ENCODE measurements at regions not wholly inside any gene's neighbourhood (a gene's known extent, or its start where the extent isn't known, plus 50 kb on each side); places are given as distances from the start of the nearest gene placed in this dataset.
A peak's percentile ranks its signal among the peaks of the same experiment; 100 is the strongest.

DNA sequence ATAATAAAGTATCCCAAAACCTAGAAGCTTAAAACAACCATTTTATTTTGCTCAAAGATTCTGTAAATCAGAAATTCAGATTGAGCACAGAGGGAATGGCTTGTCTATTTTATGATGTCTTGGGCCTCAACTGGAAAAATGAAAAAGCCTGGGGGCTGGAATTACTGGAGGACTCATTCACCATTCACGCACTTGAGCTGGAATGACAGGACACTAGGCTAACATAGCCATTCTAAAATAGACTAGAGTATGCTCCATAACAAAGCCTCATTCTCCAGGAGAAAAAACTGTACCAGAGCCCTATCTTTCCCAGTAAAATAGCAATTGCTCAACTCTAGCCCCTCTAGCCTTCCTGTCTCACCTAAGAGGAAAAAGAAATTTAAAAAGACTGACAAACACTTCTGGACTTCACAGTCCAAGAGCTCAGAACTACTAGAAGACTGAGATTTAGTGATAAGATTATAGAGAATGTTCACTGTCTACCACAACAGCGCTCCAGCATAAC lies 145.4 kb upstream of the BTBD3 start:
- H4K20me1 ChIP-seq (ENCODE audit: insufficient read depth, low read length, poor library complexity, severe bottlenecking) = no peaks in the 10 kb centered on the region
- no peaks in the 10 kb centered on the region for H3K27me3 ChIP-seq (ENCODE audit: insufficient read depth, low read length, poor library complexity, severe bottlenecking)
- no peaks in the 10 kb centered on the region for H3K9me3 ChIP-seq (ENCODE audit: insufficient read depth, low read depth, low read length)
- no peak overlapping the region for H3K9ac ChIP-seq (ENCODE audit: low read depth, low read length, poor library complexity, severe bottlenecking)
- H2AFZ ChIP-seq (ENCODE audit: low read length) = no peak overlapping the region
- H3K9me2 ChIP-seq (replicated peaks; ENCODE audit: low read depth, low read length) = no peaks in the 10 kb centered on the region
- no peaks in the 10 kb centered on the region for H3K79me2 ChIP-seq (ENCODE audit: insufficient read depth, low read length)
- no peak overlapping the region for H3K4me2 ChIP-seq (ENCODE audit: low read depth, low read length, poor library complexity, severe bottlenecking)
- H3F3A ChIP-seq (ENCODE audit: low read depth) = no peaks in the 10 kb centered on the region
- no peak overlapping the region for H3K4me3 ChIP-seq (ENCODE audit: low read length, poor library complexity, severe bottlenecking)
- no peaks in the 10 kb centered on the region for H3K4me1 ChIP-seq (ENCODE audit: insufficient read depth, low read length, poor library complexity, severe bottlenecking)
- TF ChIP-seq, protein P1, sequence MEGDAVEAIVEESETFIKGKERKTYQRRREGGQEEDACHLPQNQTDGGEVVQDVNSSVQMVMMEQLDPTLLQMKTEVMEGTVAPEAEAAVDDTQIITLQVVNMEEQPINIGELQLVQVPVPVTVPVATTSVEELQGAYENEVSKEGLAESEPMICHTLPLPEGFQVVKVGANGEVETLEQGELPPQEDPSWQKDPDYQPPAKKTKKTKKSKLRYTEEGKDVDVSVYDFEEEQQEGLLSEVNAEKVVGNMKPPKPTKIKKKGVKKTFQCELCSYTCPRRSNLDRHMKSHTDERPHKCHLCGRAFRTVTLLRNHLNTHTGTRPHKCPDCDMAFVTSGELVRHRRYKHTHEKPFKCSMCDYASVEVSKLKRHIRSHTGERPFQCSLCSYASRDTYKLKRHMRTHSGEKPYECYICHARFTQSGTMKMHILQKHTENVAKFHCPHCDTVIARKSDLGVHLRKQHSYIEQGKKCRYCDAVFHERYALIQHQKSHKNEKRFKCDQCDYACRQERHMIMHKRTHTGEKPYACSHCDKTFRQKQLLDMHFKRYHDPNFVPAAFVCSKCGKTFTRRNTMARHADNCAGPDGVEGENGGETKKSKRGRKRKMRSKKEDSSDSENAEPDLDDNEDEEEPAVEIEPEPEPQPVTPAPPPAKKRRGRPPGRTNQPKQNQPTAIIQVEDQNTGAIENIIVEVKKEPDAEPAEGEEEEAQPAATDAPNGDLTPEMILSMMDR (conservative IDR thresholded peaks at IDR 0.05; ENCODE audit: low read length) = no peak
- no peak for TF ChIP-seq EZH2phosphoT487 (IDR thresholded peaks at IDR 0.05; ENCODE audit: borderline replicate concordance)
- H3K36me3 ChIP-seq (ENCODE audit: insufficient read depth, low read length) = no peaks in the 10 kb centered on the region

DNA sequence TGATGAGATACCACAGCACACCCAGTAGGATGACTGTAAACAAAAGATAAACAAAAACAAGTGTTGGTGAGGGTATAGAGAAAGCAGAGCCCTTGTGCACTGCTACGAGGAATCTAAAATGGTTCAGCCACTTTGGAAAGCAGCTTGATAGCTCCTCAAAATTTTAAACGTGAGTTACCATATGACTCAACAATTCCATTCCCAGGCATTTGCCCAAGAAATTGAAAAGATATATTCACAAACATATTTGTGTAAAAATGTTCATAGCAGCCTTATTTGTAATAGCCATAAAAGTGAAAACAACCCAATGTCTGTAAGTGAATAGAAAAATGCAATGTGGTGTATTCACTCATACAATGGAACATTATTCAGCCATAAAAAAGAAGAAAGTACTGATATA lies 141.0 kb upstream of the BTBD3 start:
- H3F3A ChIP-seq (ENCODE audit: low read depth) = no peaks in the 10 kb centered on the region
- H3K9me3 ChIP-seq (ENCODE audit: insufficient read depth, low read depth, low read length) = no peaks in the 10 kb centered on the region
- H3K9ac ChIP-seq (ENCODE audit: low read depth, low read length, poor library complexity, severe bottlenecking) = no peak overlapping the region
- H3K4me2 ChIP-seq (ENCODE audit: low read depth, low read length, poor library complexity, severe bottlenecking) = no peak overlapping the region
- H3K27me3 ChIP-seq (ENCODE audit: insufficient read depth, low read length, poor library complexity, severe bottlenecking) = no peaks in the 10 kb centered on the region
- no peak overlapping the region for H2AFZ ChIP-seq (ENCODE audit: low read length)
- H3K36me3 ChIP-seq (ENCODE audit: insufficient read depth, low read length) = no peaks in the 10 kb centered on the region
- no peaks in the 10 kb centered on the region for H4K20me1 ChIP-seq (ENCODE audit: insufficient read depth, low read length, poor library complexity, severe bottlenecking)
- no peaks in the 10 kb centered on the region for H3K79me2 ChIP-seq (ENCODE audit: insufficient read depth, low read length)
- no peaks in the 10 kb centered on the region for H3K4me1 ChIP-seq (ENCODE audit: insufficient read depth, low read length, poor library complexity, severe bottlenecking)
- TF ChIP-seq EZH2phosphoT487 (IDR thresholded peaks at IDR 0.05; ENCODE audit: borderline replicate concordance) = no peak
- TF ChIP-seq, protein P1 (conservative IDR thresholded peaks at IDR 0.05; ENCODE audit: low read length) = no peak
- H3K9me2 ChIP-seq (replicated peaks; ENCODE audit: low read depth, low read length) = no peaks in the 10 kb centered on the region
- no peak overlapping the region for H3K4me3 ChIP-seq (ENCODE audit: low read length, poor library complexity, severe bottlenecking)

DNA sequence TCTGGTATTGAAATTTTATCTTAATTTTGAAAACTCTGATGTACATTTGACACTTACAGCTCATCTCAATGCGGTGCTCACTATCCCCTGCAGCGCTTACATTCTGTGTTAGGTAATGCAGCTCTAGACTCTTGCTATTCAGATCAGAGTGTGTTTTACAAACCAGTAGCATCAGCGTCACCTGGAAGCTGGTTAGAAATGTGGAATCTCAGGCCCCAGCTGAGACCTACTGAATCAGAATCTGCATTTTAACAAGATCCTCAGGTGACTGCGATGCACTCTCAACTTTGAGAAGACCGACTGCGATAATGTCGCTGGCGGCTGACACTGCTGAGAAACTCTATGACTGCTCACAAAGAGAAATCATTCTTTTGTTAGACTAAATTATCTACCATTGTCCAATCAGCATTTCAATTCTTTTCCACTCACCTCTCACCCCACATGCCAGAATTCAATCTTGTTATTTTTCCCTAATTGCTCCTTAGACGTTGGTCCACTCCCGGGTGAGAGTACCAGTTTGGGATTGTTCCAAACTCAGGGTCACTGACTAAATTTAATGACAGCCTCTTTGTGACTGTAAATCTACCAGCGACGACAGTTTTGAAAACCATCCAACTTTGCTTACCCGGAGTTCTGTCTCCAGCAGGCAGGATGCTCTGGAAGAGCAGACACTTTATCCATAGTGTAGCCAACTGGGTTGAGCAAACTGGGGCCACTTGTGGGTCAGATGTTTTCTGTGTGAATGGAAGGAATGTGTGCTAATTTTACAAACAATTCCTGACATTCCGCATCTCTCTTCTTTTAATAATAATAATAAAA lies 140.1 kb upstream of the BTBD3 start:
- Histone ChIP-seq H3K27me3 (ENCODE audit: insufficient read depth, low read length, poor library complexity, severe bottlenecking) (no peaks in the 10 kb centered on the region), H3F3A (ENCODE audit: low read depth) (no peaks in the 10 kb centered on the region), H2AFZ (ENCODE audit: low read length) (0 out of 2 replicates have a peak overlapping the region, but pooled peaks have one; percentile 26), H3K9ac (ENCODE audit: low read depth, low read length, poor library complexity, severe bottlenecking) (no peak overlapping the region), H4K20me1 (ENCODE audit: insufficient read depth, low read length, poor library complexity, severe bottlenecking) (no peaks in the 10 kb centered on the region), H3K9me2 (replicated peaks; ENCODE audit: low read depth, low read length) (no peaks in the 10 kb centered on the region), H3K4me2 (ENCODE audit: low read depth, low read length, poor library complexity, severe bottlenecking) (no peak overlapping the region), H3K9me3 (ENCODE audit: insufficient read depth, low read depth, low read length) (no peaks in the 10 kb centered on the region), H3K4me3 (ENCODE audit: low read length, poor library complexity, severe bottlenecking) (no peak overlapping the region), H3K4me1 (ENCODE audit: insufficient read depth, low read length, poor library complexity, severe bottlenecking) (no peaks in the 10 kb centered on the region), H3K36me3 (ENCODE audit: insufficient read depth, low read length) (no peaks in the 10 kb centered on the region), H3K79me2 (ENCODE audit: insufficient read depth, low read length) (no peaks in the 10 kb centered on the region)
- no peak for TF ChIP-seq EZH2phosphoT487 (IDR thresholded peaks at IDR 0.05; ENCODE audit: borderline replicate concordance)
- TF ChIP-seq, protein P1 (conservative IDR thresholded peaks at IDR 0.05; ENCODE audit: low read length) = no peak
